H1 (cell line): ENCODE measurements at regions not wholly inside any gene's neighbourhood (a gene's known extent, or its start where the extent isn't known, plus 50 kb on each side); places are given as distances from the start of the nearest gene placed in this dataset.

Experiments used
- EZH2 ChIP-seq: fragments of 200-600 bp; sonication (generic); IDR thresholded peaks from 2 replicates; pipeline ENCODE4 v1.7.1; 2012; ENCODE audit warnings: low read depth, mild to moderate bottlenecking, moderate library complexity, low read length, inconsistent platforms; ENCODE audit not compliant: severe bottlenecking
- JUN ChIP-seq: IDR thresholded peaks from 2 replicates; pipeline ENCODE4 v1.6.1; 2011; ENCODE audit warnings: low read depth, mild to moderate bottlenecking, improper control_type of control experiment, low read length
- POLR2A ChIP-seq, 2 experiments: IDR thresholded peaks; 1 replicate in 1 of 2; 2 replicates in 1 of 2; pipeline ENCODE4 v1.6.1; 2011; ENCODE audit warnings: low read depth in 2 of 2, low read length in 2 of 2, mild to moderate bottlenecking in 2 of 2; ENCODE audit errors: control extremely low read depth in 1 of 2
- RXRA ChIP-seq: IDR thresholded peaks from 2 replicates; pipeline ENCODE4 v1.6.1; 2011; ENCODE audit warnings: low read depth, mild to moderate bottlenecking, low read length, moderate library complexity; ENCODE audit not compliant: insufficient read depth
- TF ChIP-seq, protein P1 (sequence below), 3 experiments: IDR thresholded peaks; 1 replicate in 2 of 3; 2 replicates in 1 of 3; pipeline versions ENCODE4 v1.5.1 to v1.6.1; 2011; ENCODE audit warnings: low read length in 3 of 3, mild to moderate bottlenecking in 3 of 3, inconsistent platforms in 2 of 3, low read depth in 1 of 3, moderate library complexity in 1 of 3; ENCODE audit not compliant: insufficient read depth in 1 of 3; ENCODE audit errors: control extremely low read depth in 1 of 3

DNA sequence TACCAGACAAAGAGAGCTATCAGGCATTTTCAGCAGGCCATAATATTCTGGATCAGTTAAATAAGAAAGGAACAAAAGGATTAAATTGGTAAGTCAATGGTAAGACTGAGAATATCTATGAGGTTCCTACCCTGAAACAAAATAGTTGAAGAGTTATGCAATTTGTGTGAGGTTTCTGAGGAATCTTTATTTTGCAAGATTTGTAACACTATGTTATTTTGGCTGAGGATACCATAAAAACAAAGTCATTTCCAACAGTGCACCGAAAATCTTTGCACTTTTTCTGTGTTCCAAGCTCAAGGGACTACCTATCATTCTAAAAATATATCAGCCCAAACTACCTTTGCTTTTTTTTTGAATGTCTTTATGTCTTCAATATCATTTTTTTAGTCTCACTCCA, 383.3 kb upstream of the CITED2 start:
- TF ChIP-seq POLR2A (IDR thresholded peaks at IDR 0.05; ENCODE audit: control extremely low read depth in 1 of 2, low read depth in 2 of 2, low read length in 2 of 2) (no peak), EZH2 (no peak), JUN (no peak), RXRA (no peak)
- TF ChIP-seq, protein P1, sequence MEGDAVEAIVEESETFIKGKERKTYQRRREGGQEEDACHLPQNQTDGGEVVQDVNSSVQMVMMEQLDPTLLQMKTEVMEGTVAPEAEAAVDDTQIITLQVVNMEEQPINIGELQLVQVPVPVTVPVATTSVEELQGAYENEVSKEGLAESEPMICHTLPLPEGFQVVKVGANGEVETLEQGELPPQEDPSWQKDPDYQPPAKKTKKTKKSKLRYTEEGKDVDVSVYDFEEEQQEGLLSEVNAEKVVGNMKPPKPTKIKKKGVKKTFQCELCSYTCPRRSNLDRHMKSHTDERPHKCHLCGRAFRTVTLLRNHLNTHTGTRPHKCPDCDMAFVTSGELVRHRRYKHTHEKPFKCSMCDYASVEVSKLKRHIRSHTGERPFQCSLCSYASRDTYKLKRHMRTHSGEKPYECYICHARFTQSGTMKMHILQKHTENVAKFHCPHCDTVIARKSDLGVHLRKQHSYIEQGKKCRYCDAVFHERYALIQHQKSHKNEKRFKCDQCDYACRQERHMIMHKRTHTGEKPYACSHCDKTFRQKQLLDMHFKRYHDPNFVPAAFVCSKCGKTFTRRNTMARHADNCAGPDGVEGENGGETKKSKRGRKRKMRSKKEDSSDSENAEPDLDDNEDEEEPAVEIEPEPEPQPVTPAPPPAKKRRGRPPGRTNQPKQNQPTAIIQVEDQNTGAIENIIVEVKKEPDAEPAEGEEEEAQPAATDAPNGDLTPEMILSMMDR (IDR thresholded peaks at IDR 0.05; ENCODE audit: control extremely low read depth in 1 of 3, insufficient read depth in 1 of 3, low read depth in 1 of 3, low read length in 3 of 3) = no peak
